ENCODE measurements at regions not wholly inside any gene's neighbourhood (a gene's known extent, or its start where the extent isn't known, plus 50 kb on each side); places are given as distances from the start of the nearest gene placed in this dataset.
A peak's percentile ranks its signal among the peaks of the same experiment; 100 is the strongest.

DNA sequence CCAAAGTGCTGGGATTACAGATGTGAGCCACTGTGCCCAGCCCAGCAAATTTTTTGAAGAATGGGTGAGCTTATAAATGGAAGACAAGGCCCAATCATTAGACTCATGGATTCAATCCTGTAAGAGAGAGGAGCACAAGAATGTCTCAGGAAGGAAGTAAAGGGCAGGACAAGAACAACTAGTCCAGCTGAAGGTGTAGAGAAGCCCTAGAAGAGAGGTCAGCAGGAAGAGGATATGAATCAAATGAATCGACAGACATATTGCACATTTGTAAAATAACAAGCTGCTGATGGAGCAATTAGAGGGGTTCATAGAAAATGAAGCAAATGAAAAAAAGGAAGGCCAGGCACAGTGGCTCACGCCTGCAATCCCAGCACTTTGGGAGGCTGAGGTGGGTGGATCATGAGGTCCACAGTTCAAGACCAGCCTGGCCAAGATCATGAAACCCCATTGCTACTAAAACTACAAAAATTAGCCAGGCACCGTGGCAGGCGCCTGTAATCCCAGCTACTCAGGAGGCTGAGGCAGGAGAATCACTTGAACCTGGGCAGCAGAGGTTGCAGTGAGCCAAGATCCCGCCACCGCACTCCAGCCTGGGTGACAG is 74.9 kb downstream of the MIS18A start:
- H3K9me3 ChIP-seq (ENCODE audit: low read length): no peaks in the 10 kb centered on the region
- DNase-seq: no peak
- H3K9ac ChIP-seq (ENCODE audit: low read length): no peak overlapping the region
- H3K4me1 ChIP-seq (ENCODE audit: low read length): no peaks in the 10 kb centered on the region
- no peak overlapping the region for H2AFZ ChIP-seq (ENCODE audit: low read length)
- no peaks in the 10 kb centered on the region for H3K36me3 ChIP-seq (ENCODE audit: insufficient read depth, low read length)
- H3K9me2 ChIP-seq (replicated peaks; ENCODE audit: insufficient read depth, low read length): no peaks in the 10 kb centered on the region
- H3K27me3 ChIP-seq (ENCODE audit: low read length): no peaks in the 10 kb centered on the region
- H3K27ac ChIP-seq (ENCODE audit: low read length): no peak overlapping the region
- no peaks in the 10 kb centered on the region for H3K79me2 ChIP-seq (ENCODE audit: low read length)
- no peak overlapping the region for H3K4me2 ChIP-seq (ENCODE audit: low read depth, low read length, poor library complexity, severe bottlenecking)
- no peak overlapping the region for H3K4me3 ChIP-seq (ENCODE audit: low read length)
- H4K20me1 ChIP-seq (ENCODE audit: insufficient read depth, low read depth, low read length): no peaks in the 10 kb centered on the region

- DNase-seq: no peak
- Histone ChIP-seq H3K9ac (ENCODE audit: low read length) (no peak overlapping the region), H3K9me2 (replicated peaks; ENCODE audit: insufficient read depth, low read length) (no peaks in the 10 kb centered on the region), H3K4me2 (ENCODE audit: low read depth, low read length, poor library complexity, severe bottlenecking) (no peak overlapping the region), H3K36me3 (ENCODE audit: insufficient read depth, low read length) (no peaks in the 10 kb centered on the region), H3K27ac (ENCODE audit: low read length) (no peak overlapping the region), H3K27me3 (ENCODE audit: low read length) (no peaks in the 10 kb centered on the region), H3K4me3 (ENCODE audit: low read length) (no peak overlapping the region), H3K79me2 (ENCODE audit: low read length) (no peaks in the 10 kb centered on the region), H3K4me1 (ENCODE audit: low read length) (no peaks in the 10 kb centered on the region), H3K9me3 (ENCODE audit: low read length) (no peaks in the 10 kb centered on the region), H4K20me1 (ENCODE audit: insufficient read depth, low read depth, low read length) (no peaks in the 10 kb centered on the region), H2AFZ (ENCODE audit: low read length) (no peak overlapping the region)
Observed at GRCh38 chr21:32200029-32200428, 78.8 kb downstream of the MIS18A start.

GRCh38 chr21:32198384-32198783 is 80.5 kb downstream of the MIS18A start:
- H3K4me2 ChIP-seq (ENCODE audit: low read depth, low read length, poor library complexity, severe bottlenecking): no peak overlapping the region
- H3K27me3 ChIP-seq (ENCODE audit: low read length): no peaks in the 10 kb centered on the region
- no peak overlapping the region for H3K4me3 ChIP-seq (ENCODE audit: low read length)
- no peak overlapping the region for H3K9ac ChIP-seq (ENCODE audit: low read length)
- no peak overlapping the region for H3K27ac ChIP-seq (ENCODE audit: low read length)
- H3K9me3 ChIP-seq (ENCODE audit: low read length): no peaks in the 10 kb centered on the region
- H3K9me2 ChIP-seq (replicated peaks; ENCODE audit: insufficient read depth, low read length): no peaks in the 10 kb centered on the region
- no peaks in the 10 kb centered on the region for H3K36me3 ChIP-seq (ENCODE audit: insufficient read depth, low read length)
- no peaks in the 10 kb centered on the region for H4K20me1 ChIP-seq (ENCODE audit: insufficient read depth, low read depth, low read length)
- H3K79me2 ChIP-seq (ENCODE audit: low read length): no peaks in the 10 kb centered on the region
- no peak overlapping the region for H2AFZ ChIP-seq (ENCODE audit: low read length)
- DNase-seq: no peak
- H3K4me1 ChIP-seq (ENCODE audit: low read length): no peaks in the 10 kb centered on the region

DNA sequence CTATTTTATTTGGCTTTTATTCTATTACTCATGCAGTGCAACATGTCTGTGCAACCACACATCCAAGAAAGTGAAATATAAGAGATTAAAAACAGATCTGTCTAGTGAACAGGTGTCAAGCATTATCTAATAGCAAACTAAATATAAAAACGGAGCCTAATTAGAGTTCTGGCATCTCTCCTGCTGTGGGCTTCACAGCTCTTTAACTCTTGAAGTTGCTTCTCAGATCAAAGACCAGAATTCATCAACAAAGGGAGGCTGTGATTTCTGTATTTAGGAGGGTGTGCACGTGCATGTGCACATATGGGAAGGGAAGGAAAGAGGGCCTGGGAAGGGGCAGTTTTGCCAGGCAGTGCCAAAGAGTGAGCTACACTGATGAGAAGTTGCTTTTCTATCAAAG is 81.0 kb downstream of the MIS18A start:
- Histone ChIP-seq H3K27ac (ENCODE audit: low read length) (no peak overlapping the region), H3K4me3 (ENCODE audit: low read length) (no peak overlapping the region), H3K27me3 (ENCODE audit: low read length) (no peaks in the 10 kb centered on the region), H3K9me3 (ENCODE audit: low read length) (no peaks in the 10 kb centered on the region), H3K4me2 (ENCODE audit: low read depth, low read length, poor library complexity, severe bottlenecking) (no peak overlapping the region), H3K9me2 (replicated peaks; ENCODE audit: insufficient read depth, low read length) (no peaks in the 10 kb centered on the region), H3K9ac (ENCODE audit: low read length) (no peak overlapping the region), H4K20me1 (ENCODE audit: insufficient read depth, low read depth, low read length) (no peaks in the 10 kb centered on the region), H3K4me1 (ENCODE audit: low read length) (no peaks in the 10 kb centered on the region), H3K79me2 (ENCODE audit: low read length) (no peaks in the 10 kb centered on the region), H2AFZ (ENCODE audit: low read length) (no peak overlapping the region), H3K36me3 (ENCODE audit: insufficient read depth, low read length) (no peaks in the 10 kb centered on the region)
- DNase-seq: no peak

GRCh38 chr21:32196001-32196400 is 82.8 kb downstream of the MIS18A start:
- H4K20me1 ChIP-seq (ENCODE audit: insufficient read depth, low read depth, low read length): no peaks in the 10 kb centered on the region
- no peaks in the 10 kb centered on the region for H3K36me3 ChIP-seq (ENCODE audit: insufficient read depth, low read length)
- no peaks in the 10 kb centered on the region for H3K9me3 ChIP-seq (ENCODE audit: low read length)
- H3K27me3 ChIP-seq (ENCODE audit: low read length): no peaks in the 10 kb centered on the region
- no peak for DNase-seq
- no peak overlapping the region for H3K4me2 ChIP-seq (ENCODE audit: low read depth, low read length, poor library complexity, severe bottlenecking)
- no peak overlapping the region for H3K27ac ChIP-seq (ENCODE audit: low read length)
- no peak overlapping the region for H3K9ac ChIP-seq (ENCODE audit: low read length)
- H3K9me2 ChIP-seq (replicated peaks; ENCODE audit: insufficient read depth, low read length): no peaks in the 10 kb centered on the region
- no peaks in the 10 kb centered on the region for H3K79me2 ChIP-seq (ENCODE audit: low read length)
- H3K4me1 ChIP-seq (ENCODE audit: low read length): no peaks in the 10 kb centered on the region
- no peak overlapping the region for H3K4me3 ChIP-seq (ENCODE audit: low read length)
- H2AFZ ChIP-seq (ENCODE audit: low read length): no peak overlapping the region

DNA sequence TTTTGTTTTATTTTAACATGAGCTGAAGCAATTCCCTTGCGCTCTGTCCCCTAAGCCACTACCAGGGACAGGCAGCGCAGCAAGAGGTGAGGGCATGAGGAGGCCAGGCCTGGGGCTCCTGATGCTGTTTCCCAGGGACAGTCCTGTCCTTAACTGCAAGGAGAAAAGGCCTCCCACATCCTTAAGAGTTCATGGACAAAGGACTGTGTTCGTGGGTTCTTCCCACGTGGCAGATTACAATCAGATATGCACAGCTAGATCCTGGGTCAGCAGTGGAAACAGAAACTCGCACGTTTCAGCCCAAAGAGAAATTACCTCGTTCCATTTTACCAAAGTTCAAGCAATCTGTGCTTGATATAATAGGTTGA is 85.8 kb downstream of the MIS18A start:
- Histone ChIP-seq H3K9ac (ENCODE audit: low read length) (no peak overlapping the region), H3K36me3 (ENCODE audit: insufficient read depth, low read length) (no peaks in the 10 kb centered on the region), H3K27me3 (ENCODE audit: low read length) (no peaks in the 10 kb centered on the region), H3K4me1 (ENCODE audit: low read length) (0 out of 2 replicates have a peak, but pooled peaks cover 4% of the 10 kb centered on the region), H3K4me3 (ENCODE audit: low read length) (no peak overlapping the region), H3K4me2 (ENCODE audit: low read depth, low read length, poor library complexity, severe bottlenecking) (no peak overlapping the region), H3K79me2 (ENCODE audit: low read length) (no peaks in the 10 kb centered on the region), H2AFZ (ENCODE audit: low read length) (no peak overlapping the region), H4K20me1 (ENCODE audit: insufficient read depth, low read depth, low read length) (no peaks in the 10 kb centered on the region), H3K9me3 (ENCODE audit: low read length) (no peaks in the 10 kb centered on the region), H3K9me2 (replicated peaks; ENCODE audit: insufficient read depth, low read length) (no peaks in the 10 kb centered on the region), H3K27ac (ENCODE audit: low read length) (no peak overlapping the region)
- DNase-seq: no peak

DNA sequence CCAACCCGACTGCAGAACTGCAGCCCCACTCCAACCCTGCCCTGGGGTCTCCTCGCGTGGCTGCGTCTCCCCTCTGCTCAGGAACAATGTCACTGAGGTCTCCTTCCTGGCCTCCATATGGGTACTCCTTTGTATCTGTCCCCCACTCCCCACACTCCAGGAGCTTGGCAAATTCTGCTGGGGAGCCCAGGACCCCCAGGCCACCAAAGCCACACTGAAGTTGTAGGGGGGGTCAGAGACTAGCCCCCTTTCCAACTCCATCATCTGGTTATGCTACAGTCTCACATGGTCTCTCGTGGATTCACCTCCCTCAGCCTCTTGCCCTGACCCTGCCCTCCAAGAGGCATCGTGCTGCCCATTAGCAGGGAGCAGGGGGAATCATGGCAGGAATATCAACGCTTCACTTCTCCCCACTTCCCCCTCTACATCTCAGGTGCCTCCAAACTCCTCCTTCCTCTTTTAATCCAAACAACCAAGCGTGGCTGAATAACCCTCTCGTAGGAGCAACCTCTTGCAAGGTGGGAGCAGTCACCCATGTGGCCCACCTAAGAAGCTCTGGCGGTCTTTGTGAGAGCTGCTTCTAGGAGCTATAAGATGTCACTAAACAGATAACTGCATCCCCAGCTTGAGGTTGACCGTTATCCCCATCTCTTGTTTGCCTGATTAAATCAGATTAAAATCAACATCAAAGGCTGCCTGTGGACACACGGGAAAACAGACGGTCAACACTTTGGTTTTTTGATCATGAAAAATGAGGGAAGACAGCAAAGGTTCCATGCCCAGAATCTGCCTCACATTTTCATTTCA is 86.4 kb downstream of the MIS18A start:
- no peaks in the 10 kb centered on the region for H3K27me3 ChIP-seq (ENCODE audit: low read length)
- no peak overlapping the region for H3K4me2 ChIP-seq (ENCODE audit: low read depth, low read length, poor library complexity, severe bottlenecking)
- no peaks in the 10 kb centered on the region for H3K36me3 ChIP-seq (ENCODE audit: insufficient read depth, low read length)
- no peak overlapping the region for H3K9ac ChIP-seq (ENCODE audit: low read length)
- H2AFZ ChIP-seq (ENCODE audit: low read length): no peak overlapping the region
- DNase-seq: no peak
- no peaks in the 10 kb centered on the region for H3K9me3 ChIP-seq (ENCODE audit: low read length)
- H3K27ac ChIP-seq (ENCODE audit: low read length): no peak overlapping the region
- no peaks in the 10 kb centered on the region for H3K79me2 ChIP-seq (ENCODE audit: low read length)
- no peak overlapping the region for H3K4me3 ChIP-seq (ENCODE audit: low read length)
- no peaks in the 10 kb centered on the region for H3K9me2 ChIP-seq (replicated peaks; ENCODE audit: insufficient read depth, low read length)
- no peaks in the 10 kb centered on the region for H4K20me1 ChIP-seq (ENCODE audit: insufficient read depth, low read depth, low read length)
- H3K4me1 ChIP-seq (ENCODE audit: low read length): 0 out of 2 replicates have a peak, but pooled peaks cover 4% of the 10 kb centered on the region

GRCh38 chr21:32190493-32191144 is 88.2 kb downstream of the MIS18A start:
- Histone ChIP-seq H3K4me3 (ENCODE audit: low read length) (no peak overlapping the region), H3K4me1 (ENCODE audit: low read length) (0 out of 2 replicates have a peak, but pooled peaks cover 4% of the 10 kb centered on the region), H3K36me3 (ENCODE audit: insufficient read depth, low read length) (no peaks in the 10 kb centered on the region), H4K20me1 (ENCODE audit: insufficient read depth, low read depth, low read length) (no peaks in the 10 kb centered on the region), H3K27me3 (ENCODE audit: low read length) (no peaks in the 10 kb centered on the region), H3K9ac (ENCODE audit: low read length) (no peak overlapping the region), H3K4me2 (ENCODE audit: low read depth, low read length, poor library complexity, severe bottlenecking) (no peak overlapping the region), H3K9me2 (replicated peaks; ENCODE audit: insufficient read depth, low read length) (no peaks in the 10 kb centered on the region), H3K9me3 (ENCODE audit: low read length) (no peaks in the 10 kb centered on the region), H3K79me2 (ENCODE audit: low read length) (no peaks in the 10 kb centered on the region), H3K27ac (ENCODE audit: low read length) (no peak overlapping the region), H2AFZ (ENCODE audit: low read length) (no peak overlapping the region)
- peak; percentile 42 for DNase-seq
